ENCODE measurements at regions not wholly inside any gene's neighbourhood (a gene's known extent, or its start where the extent isn't known, plus 50 kb on each side); places are given as distances from the start of the nearest gene placed in this dataset.
"Not testable (repeated sequence)": the region's sequence is repeated elsewhere in the genome, so short reads cannot be mapped to it uniquely, and the experiment has no call there.

GRCh38 chr5:85472749-85473148, 1088.1 kb upstream of the EDIL3 start:
- H3K4me3 ChIP-seq (ENCODE audit: low read length): no peak overlapping the region
- H3K4me3 Mint-ChIP-seq: no peak overlapping the region
- H3K27me3 Mint-ChIP-seq (ENCODE audit: insufficient read depth): no peaks in the 10 kb centered on the region
- no peak for DNase-seq
- no peaks in the 10 kb centered on the region for H3K4me1 ChIP-seq (ENCODE audit: control insufficient read depth, insufficient read depth, low read length)
- no peak overlapping the region for H3K27ac ChIP-seq (ENCODE audit: low read depth, low read length)
- H3K27me3 ChIP-seq (ENCODE audit: control insufficient read depth, insufficient read depth, low read length, poor library complexity, severe bottlenecking): no peaks in the 10 kb centered on the region
- H3K27ac Mint-ChIP-seq: no peak overlapping the region
- H3K36me3 ChIP-seq (ENCODE audit: control insufficient read depth, insufficient read depth, low read length): no peaks in the 10 kb centered on the region
- TF ChIP-seq CTCF (conservative IDR thresholded peaks at IDR 0.05): no peak
- H3K9me3 Mint-ChIP-seq: peaks cover 12% of the 10 kb centered on the region
- H3K4me1 Mint-ChIP-seq: no peaks in the 10 kb centered on the region
- no peaks in the 10 kb centered on the region for H3K36me3 Mint-ChIP-seq (ENCODE audit: low read depth)
- no peak overlapping the region for H3K9ac ChIP-seq (ENCODE audit: extremely low read depth, low read length, poor library complexity, severe bottlenecking)
- no peaks in the 10 kb centered on the region for H3K9me3 ChIP-seq (ENCODE audit: control insufficient read depth, low read length)

- not testable (repeated sequence) for DNase-seq
Measured at GRCh38 chr5:85475151-85475550, 1090.5 kb upstream of the EDIL3 start.

GRCh38 chr5:85476617-85477016, 1091.9 kb upstream of the EDIL3 start:
- no peak overlapping the region for H3K27ac Mint-ChIP-seq
- DNase-seq: no peak

More at GRCh38 chr5:85475151-85475550, 1090.5 kb upstream of the EDIL3 start:
- 82% methylated on average over 3 of the region's 4 CpGs; no CpG with 5 or more reads in 1 of the 2 experiments for WGBS, 2 experiments (ENCODE audit: insufficient coverage in 1 of 2, insufficient read length in 1 of 2)
- not testable (repeated sequence) for H3K27me3 ChIP-seq (ENCODE audit: control insufficient read depth, insufficient read depth, low read length, poor library complexity, severe bottlenecking); H3K9me3 Mint-ChIP-seq; H3K27ac Mint-ChIP-seq; H3K27ac ChIP-seq (ENCODE audit: low read depth, low read length); H3K9me3 ChIP-seq (ENCODE audit: control insufficient read depth, low read length); H3K27me3 Mint-ChIP-seq (ENCODE audit: insufficient read depth); H3K4me3 ChIP-seq (ENCODE audit: low read length); H3K9ac ChIP-seq (ENCODE audit: extremely low read depth, low read length, poor library complexity, severe bottlenecking); H3K36me3 Mint-ChIP-seq (ENCODE audit: low read depth); H3K4me3 Mint-ChIP-seq; H3K36me3 ChIP-seq (ENCODE audit: control insufficient read depth, insufficient read depth, low read length); H3K4me1 Mint-ChIP-seq; H3K4me1 ChIP-seq (ENCODE audit: control insufficient read depth, insufficient read depth, low read length)

More at GRCh38 chr5:85476617-85477016, 1091.9 kb upstream of the EDIL3 start:
- Mint-ChIP-seq H3K36me3 (ENCODE audit: low read depth) (no peaks in the 10 kb centered on the region), H3K27me3 (ENCODE audit: insufficient read depth) (no peaks in the 10 kb centered on the region), H3K9me3 (peaks cover 7% of the 10 kb centered on the region), H3K4me1 (no peaks in the 10 kb centered on the region), H3K4me3 (no peak overlapping the region)
- TF ChIP-seq CTCF (conservative IDR thresholded peaks at IDR 0.05): no peak
- no peaks in the 10 kb centered on the region for H3K9me3 ChIP-seq (ENCODE audit: control insufficient read depth, low read length)
- H3K4me3 ChIP-seq (ENCODE audit: low read length): no peak overlapping the region
- H3K36me3 ChIP-seq (ENCODE audit: control insufficient read depth, insufficient read depth, low read length): no peaks in the 10 kb centered on the region
- no peaks in the 10 kb centered on the region for H3K4me1 ChIP-seq (ENCODE audit: control insufficient read depth, insufficient read depth, low read length)
- no peak overlapping the region for H3K9ac ChIP-seq (ENCODE audit: extremely low read depth, low read length, poor library complexity, severe bottlenecking)
- H3K27ac ChIP-seq (ENCODE audit: low read depth, low read length): no peak overlapping the region
- no peaks in the 10 kb centered on the region for H3K27me3 ChIP-seq (ENCODE audit: control insufficient read depth, insufficient read depth, low read length, poor library complexity, severe bottlenecking)
